GM18951 (cell line): ENCODE measurements at regions not wholly inside any gene's neighbourhood (a gene's known extent, or its start where the extent isn't known, plus 50 kb on each side); places are given as distances from the start of the nearest gene placed in this dataset.

ENCODE experiments used
- POLR2A ChIP-seq: IDR thresholded peaks from 4 replicates; pipeline ENCODE4 v1.6.1; 2011; ENCODE audit warnings: mild to moderate bottlenecking; ENCODE audit not compliant: insufficient read length, insufficient read depth; ENCODE audit errors: extremely low read depth
- in situ Hi-C: fragments of 300-500 bp; cut with MboI; formaldehyde crosslinking; loops from one replicate; pipeline ENCODE4 v1.12.0; 2022; ENCODE audit warnings: low sequenced_read_pairs, mixed read lengths, inconsistent platforms; ENCODE audit not compliant: unreplicated experiment

- in situ Hi-C loops, result no loop called here
Measured at GRCh38 chr2:7611750-7612149, 694.5 kb downstream of the RNF144A start.

GRCh38 chr2:7612969-7613368, 695.8 kb downstream of the RNF144A start:
- in situ Hi-C loops, result no loop called here
- no peak for TF ChIP-seq POLR2A

More at GRCh38 chr2:7611750-7612149, 694.5 kb downstream of the RNF144A start:
- no peak for TF ChIP-seq POLR2A

GRCh38 chr2:7613831-7614230, 696.6 kb downstream of the RNF144A start:
- in situ Hi-C loops, result no loop called here
- TF ChIP-seq POLR2A, result no peak

- in situ Hi-C loops, result no loop called here
- TF ChIP-seq POLR2A, result no peak
Measured at GRCh38 chr2:7618031-7618430, 700.8 kb downstream of the RNF144A start.

GRCh38 chr2:7619203-7619970, 702.2 kb downstream of the RNF144A start:
- no peak for TF ChIP-seq POLR2A
- in situ Hi-C loops, result no loop called here

GRCh38 chr2:7620255-7620654, 703.0 kb downstream of the RNF144A start:
- TF ChIP-seq POLR2A, result no peak

GRCh38 chr2:7621018-7621814, 704.0 kb downstream of the RNF144A start:
- in situ Hi-C loops, result no loop called here
- TF ChIP-seq POLR2A, result no peak

More at GRCh38 chr2:7620255-7620654, 703.0 kb downstream of the RNF144A start:
- in situ Hi-C loops, result no loop called here

- in situ Hi-C loops, result no loop called here
- no peak for TF ChIP-seq POLR2A
Measured at GRCh38 chr2:7625392-7626138, 708.4 kb downstream of the RNF144A start.

GRCh38 chr2:7626139-7626537, 708.9 kb downstream of the RNF144A start:
- in situ Hi-C loops, result no loop called here
- TF ChIP-seq POLR2A, result no peak

GRCh38 chr2:7627583-7627982, 710.4 kb downstream of the RNF144A start:
- in situ Hi-C loops, result no loop called here
- no peak for TF ChIP-seq POLR2A

- TF ChIP-seq POLR2A, result no peak
- in situ Hi-C loops, result no loop called here
Measured at GRCh38 chr2:7632420-7632819, 715.2 kb downstream of the RNF144A start.

- in situ Hi-C loops, result no loop called here
- TF ChIP-seq POLR2A, result no peak
Measured at GRCh38 chr2:7633566-7634153, 716.4 kb downstream of the RNF144A start.

- in situ Hi-C loops, result no loop called here
- no peak for TF ChIP-seq POLR2A
Measured at GRCh38 chr2:7634409-7634808, 717.2 kb downstream of the RNF144A start.
